DOHH2 (cell line): ENCODE measurements at regions not wholly inside any gene's neighbourhood (a gene's known extent, or its start where the extent isn't known, plus 50 kb on each side); places are given as distances from the start of the nearest gene placed in this dataset.

Source experiments
- H3F3A ChIP-seq: fragments of 200-600 bp; sonication (generic), shearing (Covaris generic); 2 replicates; pipeline ENCODE4 v1.6.0; 2016; ENCODE audit warnings: antibody characterized with exemption, mild to moderate bottlenecking; ENCODE audit not compliant: control insufficient read depth, insufficient read depth
- H3K27ac ChIP-seq: fragments of 200-600 bp; sonication (generic); 2 replicates; pipeline ENCODE4 v1.5.1; 2014; ENCODE audit warnings: low read depth, mild to moderate bottlenecking, low read length, moderate library complexity
- H3K27me3 ChIP-seq: fragments of 200-600 bp; sonication (generic); 2 replicates; pipeline ENCODE4 v1.6.1; 2014; ENCODE audit warnings: mild to moderate bottlenecking, low read length, mixed read lengths; ENCODE audit not compliant: control insufficient read depth
- H3K36me3 ChIP-seq: fragments of 200-600 bp; sonication (generic); 2 replicates; pipeline ENCODE4 v1.6.1; 2014; ENCODE audit warnings: mild to moderate bottlenecking, low read length, moderate library complexity, mixed read lengths; ENCODE audit not compliant: control insufficient read depth
- H3K4me1 ChIP-seq: fragments of 200-600 bp; sonication (generic); 2 replicates; pipeline ENCODE4 v1.6.1; 2014; ENCODE audit warnings: mild to moderate bottlenecking, low read length, mixed read lengths; ENCODE audit not compliant: control insufficient read depth
- H3K4me2 ChIP-seq: fragments of 200-600 bp; sonication (generic); 2 replicates; pipeline ENCODE4 v1.6.0; 2014; ENCODE audit warnings: mild to moderate bottlenecking, low read length, moderate library complexity
- H3K4me3 ChIP-seq: fragments of 200-600 bp; sonication (generic); 2 replicates; pipeline ENCODE4 v1.5.1; 2014; ENCODE audit warnings: mild to moderate bottlenecking, low read length, mixed read lengths
- H3K79me2 ChIP-seq: fragments of 200-600 bp; sonication (generic); 2 replicates; pipeline ENCODE4 v1.6.1; 2014; ENCODE audit warnings: mild to moderate bottlenecking, low read length, mixed read lengths; ENCODE audit not compliant: control insufficient read depth
- H3K9me2 ChIP-seq: fragments of 200-600 bp; sonication (generic); replicated peaks from 2 replicates; pipeline ENCODE4 v1.6.1; 2014; ENCODE audit warnings: mild to moderate bottlenecking, low read length, mixed read lengths; ENCODE audit not compliant: control insufficient read depth
- H3K9me3 ChIP-seq: fragments of 200-600 bp; sonication (generic); 2 replicates; pipeline ENCODE4 v1.6.1; 2014; ENCODE audit warnings: antibody characterized with exemption, low read length, mixed read lengths; ENCODE audit not compliant: control insufficient read depth, insufficient read depth
- H4K20me1 ChIP-seq: fragments of 200-600 bp; sonication (generic); 2 replicates; pipeline ENCODE4 v1.6.0; 2014; ENCODE audit warnings: low read depth, mild to moderate bottlenecking, antibody characterized with exemption, low read length, moderate library complexity; ENCODE audit not compliant: control insufficient read depth, insufficient read depth
- CTCF ChIP-seq: fragments of 200-600 bp; sonication (generic); IDR thresholded peaks from one replicate; pipeline ENCODE4 v1.5.1; 2014; ENCODE audit warnings: antibody characterized with exemption, mild to moderate bottlenecking, low read depth, low read length; ENCODE audit not compliant: poor library complexity, severe bottlenecking
- EZH2phosphoT487 ChIP-seq: fragments of 200-600 bp; sonication (generic); IDR thresholded peaks from 2 replicates; pipeline ENCODE4 v1.6.1; 2017; ENCODE audit warnings: borderline replicate concordance, mild to moderate bottlenecking, antibody characterized with exemption, low read length, moderate library complexity, mixed read lengths

- no peaks in the 10 kb centered on the region for H3K79me2 ChIP-seq
- no peaks in the 10 kb centered on the region for H4K20me1 ChIP-seq
- no peak for TF ChIP-seq EZH2phosphoT487
- no peak for TF ChIP-seq CTCF
- H3K36me3 ChIP-seq, result no peaks in the 10 kb centered on the region
- H3K4me1 ChIP-seq, result no peaks in the 10 kb centered on the region
- H3K9me3 ChIP-seq, result no peaks in the 10 kb centered on the region; the same call in 1 of the 2 replicates
- no peak overlapping the region for H3K4me2 ChIP-seq
- H3K4me3 ChIP-seq, result no peak overlapping the region
- no peaks in the 10 kb centered on the region for H3F3A ChIP-seq
- no peaks in the 10 kb centered on the region for H3K27me3 ChIP-seq
- H3K9me2 ChIP-seq, result no peaks in the 10 kb centered on the region
- no peak overlapping the region for H3K27ac ChIP-seq
Observed at GRCh38 chr14:29320286-29320685, 553.7 kb downstream of the FOXG1 start.

GRCh38 chr14:29321646-29322045, 555.1 kb downstream of the FOXG1 start:
- H4K20me1 ChIP-seq, result no peaks in the 10 kb centered on the region
- H3F3A ChIP-seq, result no peaks in the 10 kb centered on the region
- no peaks in the 10 kb centered on the region for H3K9me2 ChIP-seq
- no peaks in the 10 kb centered on the region for H3K79me2 ChIP-seq
- no peak overlapping the region for H3K4me3 ChIP-seq
- TF ChIP-seq EZH2phosphoT487 (no peak), CTCF (no peak)
- no peaks in the 10 kb centered on the region for H3K36me3 ChIP-seq
- no peak overlapping the region for H3K27ac ChIP-seq
- H3K4me1 ChIP-seq, result no peaks in the 10 kb centered on the region
- H3K9me3 ChIP-seq, result no peaks in the 10 kb centered on the region; the same call in 1 of the 2 replicates
- H3K4me2 ChIP-seq, result no peak overlapping the region
- H3K27me3 ChIP-seq, result no peaks in the 10 kb centered on the region

- H3F3A ChIP-seq, result no peaks in the 10 kb centered on the region
- H3K27ac ChIP-seq, result no peak overlapping the region
- H3K27me3 ChIP-seq, result no peaks in the 10 kb centered on the region
- no peaks in the 10 kb centered on the region for H4K20me1 ChIP-seq
- no peak overlapping the region for H3K4me2 ChIP-seq
- no peak overlapping the region for H3K4me3 ChIP-seq
- no peaks in the 10 kb centered on the region for H3K9me2 ChIP-seq
- no peak for TF ChIP-seq CTCF
- no peak for TF ChIP-seq EZH2phosphoT487
- H3K79me2 ChIP-seq, result no peaks in the 10 kb centered on the region
- no peaks in the 10 kb centered on the region for H3K9me3 ChIP-seq
- no peaks in the 10 kb centered on the region for H3K4me1 ChIP-seq
- no peaks in the 10 kb centered on the region for H3K36me3 ChIP-seq
Observed at GRCh38 chr14:29339494-29340172, 573.0 kb downstream of the FOXG1 start.
